ENCODE measurements at regions not wholly inside any gene's neighbourhood (a gene's known extent, or its start where the extent isn't known, plus 50 kb on each side); places are given as distances from the start of the nearest gene placed in this dataset.

- no peak overlapping the region for H3K9ac ChIP-seq (ENCODE audit: insufficient read depth, low read length, poor library complexity, severe bottlenecking)
- H3K36me3 Mint-ChIP-seq: no peaks in the 10 kb centered on the region
- no CpG with 5 or more reads among the region's 4 CpGs for WGBS (ENCODE audit: insufficient coverage)
- H3K9me3 ChIP-seq (replicated peaks in 1 of 2; ENCODE audit: control insufficient read depth in 1 of 2, insufficient read depth in 1 of 2, low read length in 2 of 2): no peaks in the 10 kb centered on the region
- no peak overlapping the region for H3K4me2 ChIP-seq (replicated peaks; ENCODE audit: extremely low read depth, low read length, poor library complexity, severe bottlenecking)
- H3K27ac Mint-ChIP-seq: no peak overlapping the region
- intact Hi-C loops (cut with micrococcal nuclease): no loop called here
- no peaks in the 10 kb centered on the region for H3K36me3 ChIP-seq (replicated peaks in 1 of 2; ENCODE audit: control insufficient read depth in 1 of 2, insufficient read depth in 2 of 2, low read length in 2 of 2)
- H3K4me1 Mint-ChIP-seq: no peaks in the 10 kb centered on the region
- no peaks in the 10 kb centered on the region for H3K4me1 ChIP-seq (ENCODE audit: control insufficient read depth in 1 of 2, insufficient read depth in 2 of 2, low read length in 2 of 2)
- H3K4me3 ChIP-seq (replicated peaks in 1 of 3; ENCODE audit: low read depth in 2 of 3, low read length in 3 of 3): no peak overlapping the region
- H3K27me3 Mint-ChIP-seq (ENCODE audit: low read depth in 3 of 3): peaks cover 1 to 3% (median 1%) of the 10 kb centered on the region in 3 donors
- TF ChIP-seq CTCF (IDR thresholded peaks at IDR 0.05): no peak
- no peaks in the 10 kb centered on the region for H4K20me1 ChIP-seq (ENCODE audit: insufficient read depth, low read length)
- H3K79me2 ChIP-seq (ENCODE audit: insufficient read depth, low read length): no peaks in the 10 kb centered on the region
- no peak overlapping the region for H2AFZ ChIP-seq (ENCODE audit: insufficient read depth, low read depth, low read length, poor library complexity, severe bottlenecking)
- no peak overlapping the region for H3K27ac ChIP-seq (ENCODE audit: low read depth in 1 of 2, low read length in 2 of 2)
- no peaks in the 10 kb centered on the region for H3K27me3 ChIP-seq (ENCODE audit: control insufficient read depth in 2 of 2, insufficient read depth in 2 of 2, low read length in 2 of 2)
- no peak overlapping the region for H3K4me3 Mint-ChIP-seq
- peaks cover 0 to 2% (median 0%) of the 10 kb centered on the region in 7 donors for H3K9me3 Mint-ChIP-seq
- no peak for DNase-seq
Measured at GRCh38 chr18:73741946-73742345, 405.7 kb downstream of the FBXO15 start.

- Histone ChIP-seq H3K27me3 (ENCODE audit: control insufficient read depth in 2 of 2, insufficient read depth in 2 of 2, low read length in 2 of 2) (no peaks in the 10 kb centered on the region), H2AFZ (ENCODE audit: insufficient read depth, low read depth, low read length, poor library complexity, severe bottlenecking) (no peak overlapping the region), H3K9me3 (replicated peaks in 1 of 2; ENCODE audit: control insufficient read depth in 1 of 2, insufficient read depth in 1 of 2, low read length in 2 of 2) (no peaks in the 10 kb centered on the region), H4K20me1 (ENCODE audit: insufficient read depth, low read length) (no peaks in the 10 kb centered on the region), H3K27ac (ENCODE audit: low read depth in 1 of 2, low read length in 2 of 2) (no peak overlapping the region), H3K36me3 (replicated peaks in 1 of 2; ENCODE audit: control insufficient read depth in 1 of 2, insufficient read depth in 2 of 2, low read length in 2 of 2) (no peaks in the 10 kb centered on the region), H3K79me2 (ENCODE audit: insufficient read depth, low read length) (no peaks in the 10 kb centered on the region), H3K9ac (ENCODE audit: insufficient read depth, low read length, poor library complexity, severe bottlenecking) (no peak overlapping the region), H3K4me3 (replicated peaks in 1 of 3; ENCODE audit: low read depth in 2 of 3, low read length in 3 of 3) (no peak overlapping the region), H3K4me1 (ENCODE audit: control insufficient read depth in 1 of 2, insufficient read depth in 2 of 2, low read length in 2 of 2) (no peaks in the 10 kb centered on the region), H3K4me2 (replicated peaks; ENCODE audit: extremely low read depth, low read length, poor library complexity, severe bottlenecking) (no peak overlapping the region)
- Mint-ChIP-seq H3K27me3 (ENCODE audit: low read depth in 3 of 3) (peaks cover 1 to 3% (median 1%) of the 10 kb centered on the region in 3 donors), H3K4me1 (no peaks in the 10 kb centered on the region), H3K9me3 (peaks cover 0 to 2% (median 0%) of the 10 kb centered on the region in 7 donors), H3K36me3 (no peaks in the 10 kb centered on the region), H3K27ac (no peak overlapping the region), H3K4me3 (no peak overlapping the region)
- no peak for TF ChIP-seq CTCF (IDR thresholded peaks at IDR 0.05)
- no peak for DNase-seq
- intact Hi-C loops (cut with micrococcal nuclease): no loop called here
- no CpG with 5 or more reads among the region's 3 CpGs for WGBS (ENCODE audit: insufficient coverage)
Measured at GRCh38 chr18:73739098-73739497, 408.5 kb downstream of the FBXO15 start.

Measured in CD14-positive monocyte (primary cell).